ENCODE measurements at regions not wholly inside any gene's neighbourhood (a gene's known extent, or its start where the extent isn't known, plus 50 kb on each side); places are given as distances from the start of the nearest gene placed in this dataset.

DNA sequence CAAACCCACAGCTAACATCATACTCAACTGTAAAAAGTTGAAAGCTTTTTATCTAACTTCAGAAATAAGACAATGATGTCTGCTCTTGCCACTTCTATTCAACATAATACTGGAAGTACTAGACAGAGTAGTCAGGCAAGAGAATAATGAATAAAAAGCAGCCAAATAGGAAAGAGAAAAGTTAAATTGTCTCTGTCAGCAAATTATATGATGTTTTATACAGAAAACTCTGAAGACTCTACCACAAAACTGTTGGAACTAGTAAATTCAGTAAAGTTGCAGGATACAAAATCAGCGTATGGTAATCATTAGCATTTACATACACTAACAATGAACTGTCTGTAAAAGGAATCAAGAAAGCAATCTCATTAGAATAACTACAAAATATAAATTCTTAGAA, 752.9 kb upstream of the CT83 start:
- DNase-seq, result no peak

- no peak for DNase-seq
Observed at GRCh38 chrX:117196481-117196880, 733.7 kb upstream of the CT83 start.

GRCh38 chrX:117147249-117147648, 684.5 kb upstream of the CT83 start:
- no peak for DNase-seq

DNA sequence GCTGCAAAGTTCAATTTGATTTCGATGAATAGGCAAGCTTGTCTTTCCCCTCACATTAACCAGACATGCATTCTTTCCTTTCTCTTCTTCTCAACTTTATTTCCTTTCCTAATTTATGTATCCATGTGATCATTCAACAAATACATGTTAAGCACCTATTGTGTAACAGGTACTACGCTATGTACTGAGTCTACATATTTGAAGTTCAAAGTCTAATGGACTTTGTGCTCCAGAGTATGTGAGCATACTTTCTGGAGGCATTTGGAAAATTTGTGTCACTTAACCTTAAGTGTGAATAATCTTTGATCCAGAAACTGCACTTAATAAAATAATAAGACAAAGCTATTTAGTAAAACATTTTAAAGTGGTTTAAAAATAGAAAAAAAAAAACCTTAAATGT, 675.3 kb upstream of the CT83 start:
- no peak for DNase-seq

- no peak for DNase-seq
Observed at GRCh38 chrX:117134983-117135382, 672.2 kb upstream of the CT83 start.

GRCh38 chrX:117120700-117121099, 657.9 kb upstream of the CT83 start:
- no peak for DNase-seq

DNA sequence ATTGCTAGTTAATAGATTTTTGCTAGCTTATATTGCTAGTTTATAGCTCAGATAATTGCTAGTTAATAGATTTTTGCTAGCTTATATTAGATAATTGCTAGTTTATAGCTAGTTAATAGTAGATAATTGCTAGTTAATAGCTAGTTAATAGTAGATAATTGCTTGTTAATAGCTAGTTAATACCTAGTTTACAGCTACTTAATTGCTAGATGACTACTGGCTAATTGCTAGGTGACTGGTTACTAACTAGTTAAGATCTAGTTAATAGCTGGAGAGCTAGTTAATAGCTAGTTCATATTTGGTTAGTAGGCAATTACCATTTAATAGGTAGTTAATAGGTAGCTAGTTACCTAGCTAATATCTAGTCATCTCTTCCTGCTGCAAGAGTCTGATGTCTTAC, 633.8 kb upstream of the CT83 start:
- no peak for DNase-seq

- no peak for DNase-seq
Observed at GRCh38 chrX:117095393-117095792, 632.6 kb upstream of the CT83 start.

DNA sequence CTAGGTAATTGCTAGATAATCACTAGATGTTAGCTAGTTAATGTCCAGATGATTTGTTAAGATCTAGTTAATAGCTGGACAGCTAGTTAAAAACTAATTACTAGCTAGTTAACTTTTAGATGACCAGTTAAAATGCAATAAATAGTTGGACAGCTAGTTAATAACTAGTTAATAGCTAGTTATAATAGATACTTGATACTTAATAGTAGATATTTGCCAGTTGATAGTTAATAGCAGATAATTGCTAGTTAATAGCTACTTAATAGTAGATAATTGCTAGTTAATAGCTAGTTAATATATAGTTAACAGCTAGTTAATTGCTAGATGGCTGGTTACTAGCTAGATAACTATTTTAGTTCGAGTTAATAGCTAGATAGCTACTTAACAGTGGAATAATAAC, 631.4 kb upstream of the CT83 start:
- no peak for DNase-seq

DNA sequence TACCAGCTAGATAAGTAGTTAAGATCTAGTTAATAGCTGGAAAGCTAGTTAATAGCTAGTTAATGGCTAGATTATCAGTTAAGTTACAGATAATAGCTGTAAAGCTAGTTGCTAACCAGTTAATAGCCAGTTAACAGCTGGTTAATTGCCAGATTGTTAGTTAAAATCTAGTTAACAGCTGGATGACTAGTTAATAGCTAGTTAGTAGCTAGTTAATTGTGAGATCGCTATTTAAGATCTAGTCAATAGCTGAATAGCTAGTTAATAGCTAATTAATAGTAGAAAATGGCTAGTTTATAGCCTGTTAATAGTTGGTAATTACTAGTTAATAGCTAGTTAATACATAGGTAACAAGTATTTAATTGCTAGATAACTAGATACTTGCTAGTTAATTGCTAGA, 630.5 kb upstream of the CT83 start:
- no peak for DNase-seq

DNA sequence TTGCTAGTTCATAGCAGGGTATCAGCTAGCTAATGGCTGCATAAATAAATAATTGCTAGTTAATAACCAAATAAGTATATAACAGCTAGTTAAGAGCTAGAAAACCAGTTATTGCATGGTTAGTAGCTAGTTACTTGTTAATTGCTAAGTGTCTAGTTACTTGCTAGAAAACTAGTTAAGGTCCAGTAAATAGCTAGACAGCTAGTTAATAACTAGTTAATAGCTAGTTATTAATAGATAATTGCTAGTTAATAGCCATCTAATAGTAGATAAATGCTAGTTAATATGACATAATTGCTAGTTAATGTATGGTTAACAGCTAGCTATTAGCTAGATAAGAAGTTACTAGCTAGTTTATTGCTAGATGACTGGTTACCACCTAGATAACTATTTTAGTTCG, 629.9 kb upstream of the CT83 start:
- no peak for DNase-seq

DNA sequence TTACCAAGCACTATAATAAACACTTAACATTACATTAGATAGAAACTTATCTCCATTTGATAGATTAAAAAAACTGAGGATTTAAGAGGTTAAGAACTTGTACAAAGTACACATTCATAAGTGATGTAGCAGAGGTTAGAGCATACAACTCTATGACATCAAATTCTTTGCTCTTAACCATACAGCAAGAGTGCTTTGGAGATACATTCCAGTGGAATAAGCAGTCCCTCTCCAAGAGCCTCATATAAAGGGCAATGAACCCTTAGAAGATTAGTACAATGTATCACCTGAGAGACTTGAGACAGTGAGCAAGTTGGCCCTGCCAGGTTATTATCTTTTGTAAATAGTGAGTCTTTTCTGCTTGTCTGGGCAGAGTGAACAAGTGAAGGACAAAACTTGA, 600.4 kb upstream of the CT83 start:
- no peak for DNase-seq

DNA sequence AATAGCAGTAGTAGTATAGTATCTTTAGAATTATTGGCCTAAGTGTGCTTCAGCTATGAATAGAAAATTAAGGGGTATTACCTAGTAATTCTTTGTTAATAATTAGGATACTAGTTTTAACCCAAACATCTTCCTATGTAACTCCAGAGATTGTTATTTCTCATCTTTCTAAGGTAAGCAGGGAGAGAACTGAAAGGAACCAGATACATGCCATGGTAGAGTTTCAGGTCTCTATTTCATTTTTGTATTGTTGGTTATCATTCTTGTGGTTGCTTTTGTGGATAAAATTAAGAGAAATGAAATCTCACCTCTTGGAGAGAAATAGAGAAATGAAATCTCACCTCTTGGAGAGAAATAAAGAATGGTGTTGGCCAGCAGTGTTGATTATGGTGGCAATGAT, 597.1 kb upstream of the CT83 start:
- no peak for DNase-seq

- DNase-seq, result no peak
Observed at GRCh38 chrX:117053260-117053659, 590.5 kb upstream of the CT83 start.

- no peak for DNase-seq
Observed at GRCh38 chrX:117038918-117039440, 576.2 kb upstream of the CT83 start.

- no peak for DNase-seq
Observed at GRCh38 chrX:117010243-117010642, 547.5 kb upstream of the CT83 start.

- DNase-seq, result no peak
Observed at GRCh38 chrX:117002981-117003380, 540.2 kb upstream of the CT83 start.

DNA sequence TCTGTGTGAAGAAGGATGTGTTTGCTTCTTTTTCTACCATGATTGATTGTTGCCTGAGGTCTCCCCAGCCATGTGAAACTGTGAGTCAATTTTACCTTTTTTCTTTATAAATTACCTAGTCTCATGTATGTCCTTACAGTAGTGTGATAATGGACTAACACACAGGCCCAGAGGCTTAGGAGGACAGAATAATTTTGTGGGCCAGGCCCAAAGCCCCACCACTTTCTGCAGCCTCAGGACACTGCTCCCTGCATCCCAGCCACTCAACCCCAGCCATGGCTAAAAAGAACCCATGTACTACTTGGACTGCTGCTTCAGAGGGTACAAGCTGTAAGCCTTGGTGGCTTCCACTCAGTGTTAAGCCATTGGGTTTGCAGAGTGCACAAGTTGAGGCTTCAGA, 512.7 kb upstream of the CT83 start:
- no peak for DNase-seq

GRCh38 chrX:116972362-116972761, 509.6 kb upstream of the CT83 start:
- no peak for DNase-seq

- peak; percentile 8 for DNase-seq
Observed at GRCh38 chrX:116961872-116962582, 499.3 kb upstream of the CT83 start.

- peak; percentile 1 for DNase-seq
Observed at GRCh38 chrX:116930311-116930710, 467.5 kb upstream of the CT83 start.

- no peak for DNase-seq
Observed at GRCh38 chrX:116897526-116897925, 434.8 kb upstream of the CT83 start.

DNA sequence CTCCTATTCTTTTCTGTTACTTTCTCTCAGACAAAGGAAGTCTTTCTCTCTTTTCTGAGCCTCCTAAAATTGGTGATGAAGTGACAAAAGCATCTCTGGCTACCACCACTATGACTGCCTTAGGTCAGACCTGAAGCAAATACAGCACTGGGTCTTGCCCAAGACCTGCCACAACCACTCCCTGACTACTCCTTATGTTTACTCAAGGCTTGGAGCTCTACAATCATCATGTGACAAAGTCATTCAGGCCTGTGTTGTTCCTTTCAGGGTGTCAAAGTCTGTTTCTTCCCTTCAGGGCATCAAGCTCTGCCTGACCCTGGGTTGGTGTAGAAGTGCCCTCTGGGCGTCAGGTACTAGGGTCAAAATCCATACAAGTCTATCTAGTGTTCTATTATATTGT, 419.2 kb upstream of the CT83 start:
- no peak for DNase-seq

DNA sequence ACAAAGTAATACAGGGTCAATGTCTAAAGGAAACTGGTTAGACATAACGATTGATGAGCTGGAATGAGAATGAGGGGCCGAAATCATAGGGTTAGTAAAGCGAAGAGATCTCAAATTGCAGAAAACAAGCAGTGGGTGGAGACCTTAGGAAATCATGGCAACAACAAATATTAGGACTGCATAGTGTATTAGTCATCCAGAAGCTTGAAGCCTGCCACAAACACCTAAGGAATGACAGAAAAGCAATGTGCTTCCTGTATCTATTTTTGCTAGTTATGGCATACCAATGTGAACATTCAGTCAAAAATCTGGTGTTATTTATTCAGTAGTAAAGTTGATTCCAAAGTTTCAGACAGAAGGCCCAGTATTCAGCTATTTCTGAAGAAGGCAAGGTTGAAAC, 410.9 kb upstream of the CT83 start:
- no peak for DNase-seq

DNA sequence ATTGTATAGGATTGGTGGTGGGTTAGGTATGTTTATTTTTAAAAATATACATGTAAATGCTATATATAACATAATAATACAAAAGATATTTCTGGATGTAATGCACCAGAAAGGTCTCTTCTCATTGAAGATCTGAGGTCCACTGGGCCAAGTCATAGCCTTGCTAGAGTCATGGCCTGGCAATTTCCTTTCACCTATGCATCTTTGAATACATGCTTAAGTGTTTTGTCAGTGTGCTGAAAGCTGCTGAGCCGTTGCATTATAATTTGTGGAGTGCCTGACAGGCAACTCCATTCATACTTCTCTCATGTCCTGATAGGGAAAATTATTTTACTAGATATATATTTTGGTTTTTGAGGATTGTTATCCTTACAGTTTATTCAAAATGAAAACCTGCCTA, 410.2 kb upstream of the CT83 start:
- DNase-seq, result no peak

Measured in left kidney (tissue), 1 donor.